ENCODE measurements at regions not wholly inside any gene's neighbourhood (a gene's known extent, or its start where the extent isn't known, plus 50 kb on each side); places are given as distances from the start of the nearest gene placed in this dataset.

- TF ChIP-seq CTCF (IDR thresholded peaks at IDR 0.05) (no peak), EP300 (IDR thresholded peaks at IDR 0.05) (no peak)
These were observed 573.0 kb downstream of the TBC1D22A start for GRCh38 chr22:47335460-47335859.
